ENCODE measurements at regions not wholly inside any gene's neighbourhood (a gene's known extent, or its start where the extent isn't known, plus 50 kb on each side); places are given as distances from the start of the nearest gene placed in this dataset.

DNA sequence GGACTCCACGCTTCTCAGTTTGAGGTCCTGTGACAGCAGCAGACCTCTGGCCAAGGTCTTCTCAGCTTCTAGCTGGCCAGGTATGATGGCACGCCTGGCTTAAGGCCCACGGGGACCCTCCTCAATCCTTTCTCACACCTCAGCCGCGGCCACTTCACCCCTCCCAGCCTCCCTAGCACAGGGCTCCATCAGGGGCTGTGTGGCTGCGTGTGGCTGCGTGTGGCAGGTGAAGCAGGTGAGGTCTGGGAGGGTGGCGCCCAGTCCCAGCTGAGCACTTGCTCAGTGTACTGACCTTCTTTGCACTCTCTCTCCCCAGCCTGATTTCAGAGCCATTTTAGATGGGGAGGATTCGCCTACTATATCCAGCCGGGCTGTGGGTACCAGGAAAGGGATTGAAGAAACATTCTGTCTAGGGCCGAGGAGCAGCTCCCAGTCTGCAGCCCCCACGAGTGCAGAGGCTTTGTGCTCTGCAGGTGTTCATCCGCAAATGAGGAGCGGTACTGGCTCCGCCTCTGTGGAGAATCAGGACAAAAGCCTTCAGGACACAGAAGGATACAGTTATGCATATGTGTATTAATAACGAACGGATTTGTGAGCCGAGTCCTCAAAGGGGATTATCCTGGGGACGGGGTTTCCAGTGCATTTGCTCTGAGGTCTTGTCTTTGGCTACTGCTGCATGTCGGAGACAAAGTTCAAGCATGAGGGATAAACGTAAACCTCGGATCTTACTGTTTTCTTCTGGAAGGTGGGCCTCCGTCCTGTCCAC, 236.9 kb upstream of the RAB6C start:
- no peak for DNase-seq (ENCODE audit: low read depth)

GRCh38 chr2:129744141-129744540, 235.3 kb upstream of the RAB6C start:
- no peak for DNase-seq (ENCODE audit: low read depth)

DNA sequence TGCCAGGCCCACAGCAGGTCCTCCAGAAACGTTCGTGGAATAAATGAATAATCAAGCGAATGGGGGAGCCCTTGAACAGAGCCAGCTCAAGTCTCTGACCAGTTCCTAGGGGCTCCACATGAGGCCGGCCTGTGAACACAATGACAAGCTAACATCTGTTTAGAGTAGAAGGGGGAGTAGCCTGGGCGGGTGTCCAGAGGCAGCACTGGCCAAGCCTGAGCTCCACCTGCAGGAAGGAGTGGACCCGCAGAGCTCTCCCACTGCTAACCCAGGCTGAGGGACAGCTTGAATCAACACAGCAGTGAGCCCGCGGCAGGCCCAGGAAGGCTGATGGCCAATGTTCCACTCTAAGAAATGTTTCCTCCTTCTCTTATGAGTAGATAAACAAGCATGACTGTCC, 234.8 kb upstream of the RAB6C start:
- peak; percentile 31 for DNase-seq (ENCODE audit: low read depth)

DNA sequence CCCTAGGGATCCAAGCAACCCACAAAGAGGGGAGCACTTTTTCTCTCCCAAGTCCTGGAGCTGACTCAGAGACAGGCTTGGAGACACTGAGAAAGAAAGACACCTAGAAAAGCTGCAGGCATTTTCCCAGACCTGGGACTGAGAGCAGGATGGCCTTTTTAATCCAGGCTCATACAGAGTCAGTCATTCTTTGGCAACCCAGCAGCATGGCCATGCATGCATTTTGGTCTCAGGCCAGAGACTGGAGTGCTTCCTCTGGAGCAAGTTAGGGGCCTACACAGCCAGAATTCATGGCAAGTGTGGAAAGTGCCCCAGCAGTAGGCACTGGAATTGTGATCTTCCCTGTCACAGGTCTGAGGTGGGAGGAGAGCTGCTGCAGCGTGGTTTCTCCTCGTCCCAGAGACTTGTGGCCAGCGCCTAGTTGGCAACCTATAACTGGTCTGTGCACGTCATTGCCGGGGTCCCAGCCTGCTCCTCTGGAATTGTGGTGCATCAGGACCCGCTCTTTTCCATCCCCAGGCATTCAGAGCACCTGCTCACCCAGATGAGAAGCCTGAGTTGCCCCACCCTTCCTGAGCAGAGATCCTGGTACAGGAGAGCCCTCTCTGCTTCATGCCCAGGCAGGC, 231.9 kb upstream of the RAB6C start:
- no peak for DNase-seq (ENCODE audit: low read depth)

DNA sequence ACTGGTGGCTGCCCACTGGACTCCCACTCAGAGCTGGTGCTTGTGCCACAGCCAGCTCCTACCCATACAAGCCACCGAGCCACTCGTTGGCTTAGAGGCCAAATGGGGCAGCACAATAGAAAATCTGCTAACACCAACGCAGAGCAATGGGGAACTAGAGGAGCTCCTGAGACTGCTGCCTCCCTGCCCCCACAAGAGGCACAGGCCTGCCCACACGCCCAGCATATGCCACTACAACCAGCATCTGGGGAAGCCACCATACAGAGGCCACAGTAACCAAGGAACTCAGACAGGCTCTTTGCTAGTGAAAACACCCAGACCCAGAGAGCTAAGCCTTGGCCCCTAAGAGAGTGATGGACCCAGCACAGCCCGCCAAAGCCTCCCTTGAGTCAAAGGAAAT, 231.2 kb upstream of the RAB6C start:
- DNase-seq (ENCODE audit: low read depth) = no peak

DNA sequence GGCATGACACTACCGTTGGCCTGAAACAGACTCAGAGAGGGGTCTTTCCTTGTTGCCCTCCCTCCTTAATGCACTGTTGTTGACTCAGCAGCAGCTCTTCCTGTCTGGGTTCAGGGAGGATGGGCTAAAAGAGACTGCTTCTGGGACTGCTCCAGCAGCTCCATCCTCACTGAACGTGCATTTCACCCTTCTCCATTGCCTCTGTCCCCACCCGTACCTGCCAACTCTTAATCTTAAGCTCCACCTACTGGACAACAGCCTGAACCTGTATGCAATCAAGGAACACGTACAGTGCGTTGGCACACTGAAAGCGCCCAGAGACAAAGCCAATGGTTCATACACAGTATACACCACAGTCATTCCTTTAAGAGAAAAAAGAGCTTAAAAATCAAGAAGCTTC, 230.8 kb upstream of the RAB6C start:
- no peak for DNase-seq (ENCODE audit: low read depth)

DNA sequence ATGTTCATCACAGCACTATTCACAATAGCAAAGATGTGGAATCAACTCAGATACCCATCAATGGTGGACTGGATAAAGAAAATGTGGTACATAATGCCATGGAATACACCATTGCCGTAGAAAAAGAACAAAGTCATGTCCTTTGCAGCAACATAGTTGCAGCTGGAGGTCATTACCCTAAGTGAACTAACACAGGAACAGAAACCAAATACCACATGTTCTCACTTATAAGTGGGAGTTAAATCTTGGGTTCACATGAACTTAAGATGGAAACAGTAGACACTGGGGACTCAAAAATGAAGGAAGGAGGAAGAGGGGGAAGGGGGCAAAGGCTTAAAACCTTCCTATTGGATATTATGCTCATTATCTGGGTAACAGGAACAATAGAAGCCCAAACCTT, 228.1 kb upstream of the RAB6C start:
- DNase-seq (ENCODE audit: low read depth) = no peak

DNA sequence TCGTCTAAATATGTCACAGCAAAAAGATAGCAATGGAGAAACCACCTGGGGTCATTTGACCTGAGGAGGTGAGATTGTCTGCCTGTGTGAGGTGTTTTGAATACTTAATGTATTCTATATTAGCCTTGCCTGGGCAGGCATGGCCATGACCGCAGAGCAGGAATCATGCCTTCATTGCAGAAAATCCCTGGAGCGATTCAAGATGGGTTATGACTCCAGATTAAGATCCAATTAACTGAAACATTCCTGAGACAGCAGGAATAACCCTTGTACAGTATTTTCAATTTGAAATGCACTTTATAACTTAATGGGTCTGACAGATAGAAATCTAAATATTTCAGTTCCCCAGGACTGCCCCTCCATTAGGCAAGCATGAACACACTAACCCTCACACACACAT, 227.3 kb upstream of the RAB6C start:
- no peak for DNase-seq (ENCODE audit: low read depth)

DNA sequence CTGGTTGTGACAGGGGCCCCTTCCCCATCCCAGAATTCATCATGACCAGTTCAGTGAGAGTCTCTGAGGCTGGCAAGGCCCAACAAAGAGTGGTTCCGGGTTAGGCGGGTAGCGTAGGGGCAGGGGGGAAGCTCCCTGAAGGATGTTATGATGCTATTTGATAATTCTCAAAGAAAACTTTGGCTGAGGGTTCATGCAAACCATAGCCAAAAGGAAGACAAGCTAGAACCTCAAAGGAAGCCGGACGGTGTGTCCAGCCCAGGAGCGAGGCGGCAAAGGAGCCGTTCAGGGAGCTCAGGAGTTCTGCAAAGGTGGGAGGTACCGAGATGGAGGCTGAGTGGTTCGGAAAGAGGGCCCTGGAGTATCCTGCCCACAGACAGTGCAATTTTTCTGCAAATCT, 226.8 kb upstream of the RAB6C start:
- DNase-seq (ENCODE audit: low read depth) = no peak

DNA sequence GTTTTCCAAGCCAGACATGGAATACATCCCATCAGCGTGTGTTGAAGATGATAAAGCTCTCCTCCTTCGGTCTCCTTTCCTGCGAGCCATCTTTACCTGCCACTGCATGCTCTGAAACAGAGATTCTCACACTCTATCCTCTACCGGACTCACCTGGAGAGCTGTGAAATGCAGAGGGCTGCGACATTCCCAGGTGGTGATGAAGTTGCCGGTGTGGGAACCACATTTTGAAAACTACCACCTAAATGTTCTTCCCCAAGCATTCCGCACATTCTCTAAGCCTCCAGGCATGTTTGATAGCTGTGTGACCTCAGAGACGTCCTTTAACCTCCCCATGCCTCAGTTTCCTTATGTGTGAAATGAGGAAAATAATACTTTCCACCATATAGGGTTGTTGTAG, 226.2 kb upstream of the RAB6C start:
- no peak for DNase-seq (ENCODE audit: low read depth)

GRCh38 chr2:129754421-129754820, 225.0 kb upstream of the RAB6C start:
- DNase-seq (ENCODE audit: low read depth) = no peak

- DNase-seq (ENCODE audit: low read depth) = no peak
Observed at GRCh38 chr2:129754831-129755230, 224.6 kb upstream of the RAB6C start.

- no peak for DNase-seq (ENCODE audit: low read depth)
Observed at GRCh38 chr2:129755786-129756185, 223.7 kb upstream of the RAB6C start.

DNA sequence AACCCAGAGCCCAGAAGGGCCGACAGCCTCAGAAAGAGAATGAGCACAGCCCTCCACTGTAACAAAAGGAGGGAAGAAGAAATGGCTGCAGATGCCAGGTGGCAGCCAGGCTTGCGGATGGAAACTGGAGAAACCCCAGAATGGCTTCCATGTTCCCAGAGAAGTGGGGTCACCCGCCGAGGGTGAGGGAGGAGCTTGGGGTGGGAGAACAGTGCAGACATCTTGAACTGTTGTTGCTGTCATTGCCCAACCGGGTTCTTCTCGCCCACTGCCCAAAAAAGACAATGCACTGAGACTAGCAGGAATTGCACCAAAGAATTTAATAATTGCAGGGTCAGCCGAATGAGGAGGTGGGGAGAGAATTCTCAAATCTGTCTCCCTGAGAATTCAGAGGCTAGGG, 223.2 kb upstream of the RAB6C start:
- no peak for DNase-seq (ENCODE audit: low read depth)

DNA sequence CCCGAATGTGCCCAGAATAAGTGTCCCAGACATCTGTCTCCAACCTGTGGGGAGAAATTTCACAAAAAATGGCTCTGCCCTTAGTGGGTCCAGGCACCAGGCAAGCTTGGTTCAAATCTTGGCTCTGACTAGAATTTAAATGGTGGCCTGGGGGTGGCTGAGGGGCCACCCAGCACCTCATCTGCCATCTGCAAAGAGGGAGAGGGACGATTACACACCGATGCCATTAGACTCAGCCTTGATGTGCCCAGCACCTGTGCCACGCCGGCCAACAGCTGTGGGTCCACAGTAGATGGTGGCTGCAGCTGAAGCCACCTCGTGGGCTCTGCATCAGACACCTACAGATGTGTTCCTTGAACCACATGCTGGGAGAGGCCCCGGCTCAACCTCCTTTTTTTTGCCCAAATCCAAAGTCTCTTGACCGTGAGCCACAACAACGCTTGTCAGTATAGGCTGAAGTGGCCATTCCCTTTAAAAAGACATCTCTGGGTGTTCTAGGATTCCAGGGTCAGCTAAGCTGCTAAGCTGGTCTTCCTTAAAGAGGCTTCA, 222.0 kb upstream of the RAB6C start:
- DNase-seq (ENCODE audit: low read depth) = no peak

DNA sequence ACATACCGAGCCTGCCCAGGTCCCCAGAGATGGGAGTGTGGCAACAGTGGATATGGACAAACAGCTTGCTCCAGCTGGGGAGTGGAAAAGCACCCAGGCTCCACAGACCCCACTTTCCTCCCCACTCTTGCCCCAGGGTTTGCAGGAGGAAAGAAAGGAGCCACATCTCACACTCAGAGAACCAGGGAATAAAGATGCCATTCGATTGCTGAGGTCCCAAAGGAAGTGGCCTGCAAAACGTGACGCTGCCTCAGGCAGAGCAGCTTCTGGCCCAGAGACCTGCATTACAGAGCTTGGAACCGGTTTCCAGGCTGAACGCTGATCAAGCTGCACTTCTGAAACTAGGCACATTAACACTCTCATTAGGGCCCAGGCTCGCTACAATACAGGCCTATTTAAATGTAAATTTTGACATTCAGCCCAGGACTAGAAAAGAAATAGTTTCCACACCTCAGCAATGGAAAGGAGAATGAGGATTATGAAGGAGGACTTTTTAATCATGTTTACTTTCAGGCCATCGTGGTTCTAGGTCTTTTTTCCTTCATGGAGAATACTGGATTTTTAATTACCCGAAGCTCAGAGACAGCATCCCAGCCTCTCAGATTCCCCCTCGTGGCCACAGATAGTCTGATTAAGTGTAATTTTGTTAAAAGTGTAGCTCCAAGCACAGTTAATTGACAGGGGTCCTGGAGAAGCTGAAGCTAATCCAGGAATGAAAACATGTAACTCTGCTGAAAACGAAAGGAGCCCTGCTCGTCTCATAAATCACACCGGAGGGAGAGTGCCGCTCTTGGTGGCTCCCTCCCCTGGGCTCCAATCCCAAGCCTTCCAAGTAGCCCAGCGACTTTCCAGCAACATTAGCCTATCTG, 221.3 kb upstream of the RAB6C start:
- DNase-seq (ENCODE audit: low read depth) = no peak

GRCh38 chr2:129758784-129759471, 220.5 kb upstream of the RAB6C start:
- DNase-seq (ENCODE audit: low read depth) = no peak

GRCh38 chr2:129759472-129760010, 219.9 kb upstream of the RAB6C start:
- no peak for DNase-seq (ENCODE audit: low read depth)

DNA sequence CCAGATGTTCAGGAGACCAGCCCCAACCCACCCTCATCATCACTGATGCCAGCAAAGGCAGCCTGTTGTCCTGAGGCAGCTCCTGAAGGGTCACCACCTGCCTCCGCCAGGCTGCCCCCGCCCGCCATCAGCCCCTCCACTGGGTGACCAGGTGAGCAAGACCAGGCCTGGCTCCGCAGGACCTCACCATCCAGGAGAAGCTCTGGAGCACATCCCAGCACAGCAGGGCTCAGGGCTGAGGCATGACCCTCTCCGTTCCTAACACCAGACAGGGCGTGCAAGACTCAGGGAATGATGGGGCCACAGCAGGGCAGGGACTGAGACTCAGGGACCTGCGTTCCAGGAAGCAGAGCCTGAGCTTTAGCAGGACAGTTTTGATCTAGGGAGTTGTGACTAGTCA, 218.8 kb upstream of the RAB6C start:
- DNase-seq (ENCODE audit: low read depth) = no peak

GRCh38 chr2:129761569-129762021, 217.9 kb upstream of the RAB6C start:
- DNase-seq (ENCODE audit: low read depth) = no peak

DNA sequence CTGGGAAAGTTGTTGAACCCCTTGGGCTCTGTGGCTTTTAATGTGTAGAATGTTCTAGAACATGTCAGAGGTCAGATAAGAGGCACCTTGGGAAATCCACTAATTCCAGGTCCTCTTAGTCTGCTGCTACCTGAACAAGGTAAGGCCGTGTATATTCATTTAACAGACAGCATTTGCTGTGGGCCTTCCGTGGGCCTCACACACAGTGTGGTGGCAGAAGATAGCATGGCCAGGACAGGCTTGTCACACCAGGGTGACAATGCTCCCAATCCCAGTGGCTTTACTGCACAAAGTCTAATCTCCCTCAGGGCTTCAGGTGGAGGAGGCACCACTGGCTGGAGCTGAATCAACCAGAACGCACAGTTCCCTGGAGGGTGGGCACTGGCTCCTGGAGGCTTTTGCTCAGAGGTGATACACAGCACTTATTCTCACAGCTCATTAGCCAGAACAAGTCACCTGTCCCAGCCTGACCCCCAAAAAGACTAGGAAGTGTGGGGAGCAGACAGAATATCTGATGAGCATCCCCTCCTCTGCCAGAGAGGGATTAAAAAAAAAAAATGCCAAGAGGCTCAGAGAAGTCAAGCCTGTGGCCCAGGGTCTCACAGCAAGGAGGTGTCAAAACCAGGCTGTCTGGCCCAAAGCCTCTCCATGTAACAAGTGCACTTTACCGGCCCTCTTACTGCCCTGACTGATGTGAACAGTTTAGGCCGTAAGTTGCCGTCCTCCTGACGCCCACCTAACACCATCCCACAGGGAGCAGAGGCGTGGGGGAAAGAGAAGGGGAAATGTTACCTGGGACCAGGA, 216.9 kb upstream of the RAB6C start:
- DNase-seq (ENCODE audit: low read depth) = no peak

Data from forelimb muscle (tissue), 1 donor.